Activated CD4-positive, alpha-beta T cell treated with anti-CD3 and anti-CD28 coated beads for 24 hours (primary cell): ENCODE measurements at regions not wholly inside any gene's neighbourhood (a gene's known extent, or its start where the extent isn't known, plus 50 kb on each side); places are given as distances from the start of the nearest gene placed in this dataset.
"Not testable (repeated sequence)": the region's sequence is repeated elsewhere in the genome, so short reads cannot be mapped to it uniquely, and the experiment has no call there.

Experiments
- DNase-seq, 2 donors: peaks; one replicate each; pipeline ENCODE4 v3.0.0-alpha.2; 2020; ENCODE audit warnings: low read depth in 2 of 2

- not testable (repeated sequence) for DNase-seq
Observed at GRCh38 chr3:185306286-185306685, 52.4 kb upstream of the EHHADH start.

- DNase-seq = no peak
Observed at GRCh38 chr3:185306847-185307246, 53.0 kb upstream of the EHHADH start.

- DNase-seq = peak; percentile 15 to 33
Observed at GRCh38 chr3:185308126-185308754, 54.4 kb upstream of the EHHADH start.

GRCh38 chr3:185309302-185309701 is 53.6 kb upstream of the MAP3K13 start:
- DNase-seq = no peak

GRCh38 chr3:185309795-185310194 is 53.1 kb upstream of the MAP3K13 start:
- no peak for DNase-seq

GRCh38 chr3:185311991-185312390 is 50.9 kb upstream of the MAP3K13 start:
- DNase-seq = no peak
